Neuron (in vitro differentiated cells): ENCODE measurements at regions not wholly inside any gene's neighbourhood (a gene's known extent, or its start where the extent isn't known, plus 50 kb on each side); places are given as distances from the start of the nearest gene placed in this dataset.

Experiments
- H2AFZ ChIP-seq: one replicate; pipeline ENCODE4 v1.6.1; 2013; ENCODE audit warnings: low read depth, mild to moderate bottlenecking, inconsistent platforms, low read length, moderate library complexity
- H3K27me3 ChIP-seq: one replicate; pipeline ENCODE4 v1.6.1; 2013; ENCODE audit warnings: low read length; ENCODE audit not compliant: insufficient read depth
- H3K36me3 ChIP-seq: one replicate; pipeline ENCODE4 v1.6.1; 2013; ENCODE audit warnings: low read length; ENCODE audit not compliant: insufficient read depth
- H3K4me1 ChIP-seq: one replicate; pipeline ENCODE4 v1.6.1; 2013; ENCODE audit warnings: low read length; ENCODE audit not compliant: insufficient read depth
- H3K4me3 ChIP-seq: 2 replicates; pipeline ENCODE4 v1.5.1; 2013; ENCODE audit warnings: mild to moderate bottlenecking, low read length, moderate library complexity
- H3K9me3 ChIP-seq: one replicate; pipeline ENCODE4 v1.6.1; 2013; ENCODE audit warnings: low read length

GRCh38 chr6:133171989-133172604 is 69.1 kb upstream of the EYA4 start:
- Histone ChIP-seq H3K9me3 (no peaks in the 10 kb centered on the region), H3K4me1 (peaks cover 8% of the 10 kb centered on the region), H2AFZ (no peak overlapping the region), H3K4me3 (no peak overlapping the region), H3K36me3 (no peaks in the 10 kb centered on the region), H3K27me3 (no peaks in the 10 kb centered on the region)

- Histone ChIP-seq H3K36me3 (no peaks in the 10 kb centered on the region), H3K27me3 (no peaks in the 10 kb centered on the region), H3K4me3 (no peak overlapping the region), H3K9me3 (no peaks in the 10 kb centered on the region), H3K4me1 (peaks cover 8% of the 10 kb centered on the region), H2AFZ (no peak overlapping the region)
These were observed 67.9 kb upstream of the EYA4 start for GRCh38 chr6:133173276-133173675.

- H2AFZ ChIP-seq, result no peak overlapping the region
- no peaks in the 10 kb centered on the region for H3K4me1 ChIP-seq
- H3K36me3 ChIP-seq, result no peaks in the 10 kb centered on the region
- no peaks in the 10 kb centered on the region for H3K9me3 ChIP-seq
- H3K27me3 ChIP-seq, result no peaks in the 10 kb centered on the region
- no peak overlapping the region for H3K4me3 ChIP-seq
These were observed 61.7 kb upstream of the EYA4 start for GRCh38 chr6:133179481-133179880.

GRCh38 chr6:133183691-133184090 is 57.5 kb upstream of the EYA4 start:
- Histone ChIP-seq H2AFZ (no peak overlapping the region), H3K27me3 (no peaks in the 10 kb centered on the region), H3K36me3 (no peaks in the 10 kb centered on the region), H3K9me3 (no peaks in the 10 kb centered on the region), H3K4me1 (no peaks in the 10 kb centered on the region), H3K4me3 (no peak overlapping the region)

GRCh38 chr6:133184798-133185372 is 56.3 kb upstream of the EYA4 start:
- no peak overlapping the region for H2AFZ ChIP-seq
- H3K27me3 ChIP-seq, result no peaks in the 10 kb centered on the region
- no peak overlapping the region for H3K4me3 ChIP-seq
- H3K4me1 ChIP-seq, result no peaks in the 10 kb centered on the region
- no peaks in the 10 kb centered on the region for H3K9me3 ChIP-seq
- H3K36me3 ChIP-seq, result no peaks in the 10 kb centered on the region

GRCh38 chr6:133185731-133186130 is 55.4 kb upstream of the EYA4 start:
- Histone ChIP-seq H3K4me1 (peaks cover under 1% of the 10 kb centered on the region), H3K36me3 (no peaks in the 10 kb centered on the region), H2AFZ (no peak overlapping the region), H3K4me3 (no peak overlapping the region), H3K9me3 (no peaks in the 10 kb centered on the region), H3K27me3 (no peaks in the 10 kb centered on the region)

- Histone ChIP-seq H3K4me1 (peaks cover 14% of the 10 kb centered on the region), H3K27me3 (no peaks in the 10 kb centered on the region), H3K4me3 (no peak overlapping the region), H2AFZ (no peak overlapping the region), H3K36me3 (no peaks in the 10 kb centered on the region), H3K9me3 (no peaks in the 10 kb centered on the region)
These were observed 54.0 kb upstream of the EYA4 start for GRCh38 chr6:133187114-133187513.

- H3K4me3 ChIP-seq, result no peak overlapping the region
- H3K9me3 ChIP-seq, result no peaks in the 10 kb centered on the region
- H3K27me3 ChIP-seq, result no peaks in the 10 kb centered on the region
- H3K36me3 ChIP-seq, result no peaks in the 10 kb centered on the region
- peaks cover 15% of the 10 kb centered on the region for H3K4me1 ChIP-seq
- H2AFZ ChIP-seq, result no peak overlapping the region
These were observed 53.3 kb upstream of the EYA4 start for GRCh38 chr6:133187657-133188453.

- Histone ChIP-seq H3K4me3 (no peak overlapping the region), H3K9me3 (no peaks in the 10 kb centered on the region), H3K4me1 (peaks cover 15% of the 10 kb centered on the region), H3K27me3 (no peaks in the 10 kb centered on the region), H2AFZ (no peak overlapping the region), H3K36me3 (no peaks in the 10 kb centered on the region)
These were observed 50.2 kb upstream of the EYA4 start for GRCh38 chr6:133190912-133191311.

- Histone ChIP-seq H3K4me1 (peaks cover 15% of the 10 kb centered on the region), H3K4me3 (no peak overlapping the region), H3K27me3 (no peaks in the 10 kb centered on the region), H3K9me3 (no peaks in the 10 kb centered on the region), H3K36me3 (no peaks in the 10 kb centered on the region), H2AFZ (no peak overlapping the region)
These were observed 49.8 kb upstream of the EYA4 start for GRCh38 chr6:133191323-133191722.
